Ammon's horn (tissue), 1 donor: ENCODE measurements at regions not wholly inside any gene's neighbourhood (a gene's known extent, or its start where the extent isn't known, plus 50 kb on each side); places are given as distances from the start of the nearest gene placed in this dataset.
A peak's percentile ranks its signal among the peaks of the same experiment; 100 is the strongest.
"Not testable (repeated sequence)": the region's sequence is repeated elsewhere in the genome, so short reads cannot be mapped to it uniquely, and the experiment has no call there.

Source experiments
- DNase-seq: peaks from one replicate; pipeline ENCODE4 v3.0.0-alpha.2; 2016; ENCODE audit warnings: low spot score

DNA sequence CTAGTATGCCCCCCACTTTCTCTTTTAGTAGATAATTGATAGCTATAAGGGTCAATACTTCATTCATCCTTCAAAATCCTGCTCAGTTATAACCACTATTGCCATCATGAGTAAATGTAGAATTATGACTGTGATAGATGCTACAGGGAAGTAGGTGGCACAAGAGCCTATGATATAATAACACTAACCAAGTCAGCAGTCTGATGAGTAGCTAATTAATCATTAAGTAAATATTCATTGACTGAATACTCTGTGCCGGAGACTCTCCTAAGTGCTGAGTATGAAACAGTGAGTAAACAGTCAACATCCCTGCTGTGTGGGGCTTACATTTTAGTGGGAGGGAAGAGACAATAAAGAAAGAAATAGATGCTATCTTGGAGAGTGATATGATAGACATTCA is 430.3 kb upstream of the ZNF462 start:
- DNase-seq = no peak

- DNase-seq = no peak
Measured at GRCh38 chr9:106438928-106439327, 424.0 kb upstream of the ZNF462 start.

DNA sequence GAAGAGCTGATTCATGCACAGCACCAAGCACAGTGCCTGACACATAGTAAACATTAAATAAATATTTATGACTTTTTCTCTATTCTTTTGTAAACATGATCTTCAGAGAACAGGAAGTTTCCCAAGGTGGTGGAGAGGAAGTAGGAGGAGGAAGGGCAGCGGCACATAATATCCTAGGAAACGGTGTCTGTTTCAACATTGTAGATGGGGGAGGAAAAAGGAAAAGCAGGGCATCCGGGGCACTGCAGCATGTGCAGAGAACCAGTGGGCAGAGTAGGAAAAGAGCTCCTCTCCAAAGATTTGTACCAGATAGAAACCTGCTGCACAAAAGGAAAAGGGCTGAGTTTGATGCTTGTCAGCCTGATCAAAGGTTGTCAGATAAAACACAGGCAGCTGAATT is 421.7 kb upstream of the ZNF462 start:
- no peak for DNase-seq

DNA sequence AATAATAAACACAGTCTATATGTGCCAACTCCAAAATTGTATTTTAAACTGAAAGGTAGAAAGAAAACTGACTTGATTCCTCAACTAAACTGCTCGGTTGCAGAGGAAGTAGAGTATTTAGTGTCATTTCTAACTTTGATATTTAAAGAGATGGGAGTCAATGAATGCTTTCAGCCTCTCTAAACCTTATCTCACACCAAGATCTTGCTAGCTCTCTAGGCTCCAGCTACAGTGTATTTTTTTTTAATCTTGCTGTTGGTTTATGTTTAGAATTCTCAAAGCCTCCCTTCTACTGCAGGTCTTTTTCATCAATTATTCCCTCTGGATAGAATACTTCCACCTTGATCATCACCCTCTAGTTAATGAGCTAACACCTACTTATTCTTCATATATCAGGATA is 419.4 kb upstream of the ZNF462 start:
- DNase-seq = no peak

DNA sequence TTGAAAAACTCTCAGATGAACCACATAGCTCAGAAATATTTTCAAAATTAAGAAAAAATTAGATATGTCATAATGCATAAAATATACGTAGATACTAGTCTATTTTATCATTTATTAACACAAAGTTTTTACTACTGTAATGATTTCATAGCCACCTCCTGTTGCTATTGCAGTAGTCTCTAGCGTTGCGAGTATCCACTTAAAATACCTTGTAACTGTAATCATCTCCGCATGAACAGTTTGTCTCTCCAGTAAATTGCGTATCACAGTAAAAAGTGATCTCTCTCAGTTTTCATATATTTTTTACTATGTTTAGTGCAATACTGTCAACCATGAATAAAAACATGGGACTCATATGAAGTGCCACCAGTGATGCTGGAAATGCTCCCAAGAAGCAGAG is 417.9 kb upstream of the ZNF462 start:
- DNase-seq = no peak

- DNase-seq = no peak
Measured at GRCh38 chr9:106449336-106449927, 413.5 kb upstream of the ZNF462 start.

GRCh38 chr9:106450549-106450948 is 412.4 kb upstream of the ZNF462 start:
- no peak for DNase-seq

DNA sequence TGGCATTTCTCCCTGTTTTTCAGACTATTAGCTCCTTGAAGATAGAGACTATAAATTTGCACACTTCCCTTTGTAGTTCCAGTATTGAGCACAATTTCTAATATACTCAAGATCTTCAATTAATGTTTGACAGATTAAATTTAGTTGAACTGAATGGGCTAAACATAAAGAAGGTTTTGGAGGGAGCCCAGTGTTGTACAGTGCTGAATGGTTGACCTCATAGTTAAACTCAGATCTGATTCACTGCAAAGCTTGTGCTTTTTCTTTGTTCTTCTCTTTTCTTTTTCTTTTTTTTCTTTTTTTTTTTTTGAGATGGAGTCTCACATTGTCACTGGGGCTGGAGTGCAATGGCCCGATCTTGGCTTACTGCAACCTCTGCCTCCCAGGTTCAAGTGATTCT is 411.7 kb upstream of the ZNF462 start:
- DNase-seq = no peak

DNA sequence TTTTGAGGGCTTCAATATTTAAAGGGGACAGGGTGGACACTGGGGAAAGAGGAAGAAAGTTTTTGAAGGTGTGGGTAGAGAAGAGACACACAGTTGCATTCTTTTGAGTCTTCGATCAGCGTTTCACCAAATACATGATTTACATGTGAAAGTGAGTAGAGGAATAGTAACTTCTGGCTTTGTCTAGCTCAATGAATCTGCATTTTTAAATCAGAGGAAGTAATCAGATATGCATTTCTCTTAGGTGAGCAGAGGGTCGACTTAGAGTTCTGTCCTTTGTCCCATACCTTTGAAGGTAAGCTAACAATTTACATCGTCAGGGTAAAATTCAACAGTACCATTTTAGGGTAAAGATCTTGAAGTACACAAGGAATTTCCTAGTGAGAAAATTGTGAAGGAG is 406.4 kb upstream of the ZNF462 start:
- DNase-seq = no peak

DNA sequence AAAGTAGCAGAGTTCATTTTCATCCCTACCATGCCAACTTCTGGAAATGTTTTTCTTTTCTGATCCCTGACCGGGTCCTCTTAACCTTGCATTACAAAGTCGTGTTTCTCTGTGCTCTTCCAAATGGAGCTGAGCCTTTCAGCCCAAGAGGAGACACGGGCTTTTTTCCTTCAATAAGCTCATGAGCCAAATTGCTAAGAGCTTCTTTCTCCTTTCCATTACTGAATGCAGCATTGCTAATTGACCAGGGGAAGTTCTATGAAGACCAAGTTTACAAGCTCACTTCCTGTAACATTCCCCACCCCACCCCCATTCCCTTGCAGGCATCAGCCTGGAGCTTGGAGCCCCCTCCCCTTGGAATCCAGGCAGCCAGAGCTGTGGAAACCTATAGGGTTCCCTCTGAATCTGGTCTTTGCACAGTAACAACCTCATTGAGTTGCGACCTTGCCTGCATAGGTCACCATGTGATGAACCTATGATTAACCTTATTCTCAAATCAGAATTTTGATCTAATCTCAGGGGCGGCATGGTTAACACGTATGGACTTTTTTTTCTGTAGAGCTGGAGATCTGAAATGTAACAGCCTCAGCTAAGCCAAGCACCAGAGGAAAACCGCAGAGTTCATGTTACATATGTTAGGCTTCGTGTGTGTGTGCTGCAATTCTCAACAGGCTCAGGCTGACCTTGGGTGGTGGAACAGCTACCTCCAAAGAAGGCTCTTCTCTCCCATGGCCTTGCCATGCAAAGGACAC is 395.7 kb upstream of the ZNF462 start:
- DNase-seq = no peak

- no peak for DNase-seq
Measured at GRCh38 chr9:106467865-106468164, 395.2 kb upstream of the ZNF462 start.

- no peak for DNase-seq
Measured at GRCh38 chr9:106468431-106468830, 394.5 kb upstream of the ZNF462 start.

- DNase-seq = no peak
Measured at GRCh38 chr9:106478312-106478711, 384.7 kb upstream of the ZNF462 start.

- DNase-seq = no peak
Measured at GRCh38 chr9:106478727-106479126, 384.2 kb upstream of the ZNF462 start.

- DNase-seq = no peak
Measured at GRCh38 chr9:106479679-106480078, 383.3 kb upstream of the ZNF462 start.

DNA sequence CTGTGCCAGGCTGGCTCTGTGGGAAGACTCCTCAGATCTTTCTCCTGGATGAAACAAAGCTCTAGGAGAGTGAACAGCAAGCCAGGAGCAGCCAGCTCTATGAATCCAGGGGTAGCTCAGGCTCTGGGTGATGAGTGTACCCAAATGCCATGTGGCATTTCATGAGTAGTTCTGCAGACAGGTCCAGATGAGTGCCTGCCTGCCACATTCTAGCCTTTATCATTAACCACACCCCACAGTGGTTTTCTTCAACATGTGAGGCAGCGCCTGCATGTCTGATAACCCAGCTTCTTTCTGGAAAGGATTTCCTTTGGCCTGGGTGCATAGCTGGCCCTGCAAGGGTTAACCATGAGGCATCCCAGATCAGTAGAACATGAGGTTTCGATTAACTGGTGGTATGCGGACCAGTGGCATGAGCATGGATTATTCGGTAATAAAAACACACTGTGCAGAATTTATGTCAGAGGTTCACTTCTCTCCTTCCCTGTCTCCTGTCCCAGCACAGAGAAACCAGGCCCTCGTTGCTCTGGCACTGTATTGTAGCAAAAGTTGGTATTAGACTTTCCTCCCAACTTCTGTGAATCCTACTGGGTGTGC is 381.9 kb upstream of the ZNF462 start:
- DNase-seq = no peak

- DNase-seq = no peak
Measured at GRCh38 chr9:106482733-106483132, 380.2 kb upstream of the ZNF462 start.

DNA sequence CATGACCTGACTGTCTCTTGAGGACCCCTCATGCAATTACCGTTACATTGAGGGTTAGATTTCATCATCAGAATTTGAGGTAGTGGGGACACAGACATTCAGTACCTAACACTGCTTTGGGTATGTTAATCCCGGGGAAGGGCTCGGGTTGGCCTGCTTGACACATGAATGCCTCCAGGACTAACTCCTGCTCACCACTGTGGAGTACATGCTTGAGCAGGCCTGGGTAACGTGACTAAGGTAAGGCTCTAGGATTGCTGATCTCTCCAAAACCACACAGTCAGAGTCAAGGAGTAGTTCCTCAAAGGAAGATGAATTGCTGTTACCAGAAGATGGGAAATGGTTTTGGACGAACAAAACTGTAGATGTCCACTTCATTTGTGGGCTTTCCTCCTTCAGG is 376.3 kb upstream of the ZNF462 start:
- no peak for DNase-seq

GRCh38 chr9:106487266-106487665 is 375.7 kb upstream of the ZNF462 start:
- DNase-seq = peak; percentile 70

GRCh38 chr9:106492126-106492525 is 370.8 kb upstream of the ZNF462 start:
- not testable (repeated sequence) for DNase-seq

- no peak for DNase-seq
Measured at GRCh38 chr9:106500171-106500570, 362.8 kb upstream of the ZNF462 start.

- DNase-seq = not testable (repeated sequence)
Measured at GRCh38 chr9:106501210-106501609, 361.8 kb upstream of the ZNF462 start.

DNA sequence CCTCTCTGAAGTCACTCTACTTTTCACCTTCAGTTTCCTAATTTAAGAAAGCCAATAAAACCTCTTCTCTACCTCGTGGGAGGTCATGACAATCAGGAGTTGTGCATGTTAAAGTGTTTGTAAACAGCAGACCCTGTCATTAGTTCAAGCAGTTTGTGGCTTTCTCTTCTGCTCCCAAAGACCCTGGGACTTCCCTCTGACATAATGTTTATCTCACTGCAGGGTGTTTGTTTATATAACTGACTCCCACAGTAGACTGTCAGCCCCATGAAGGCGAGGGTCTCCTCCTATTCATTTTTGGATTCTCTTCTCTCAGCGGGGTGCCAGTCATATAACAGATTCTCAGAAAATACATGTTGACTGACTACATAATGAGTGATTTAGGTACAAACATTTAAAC is 360.0 kb upstream of the ZNF462 start:
- DNase-seq = no peak

DNA sequence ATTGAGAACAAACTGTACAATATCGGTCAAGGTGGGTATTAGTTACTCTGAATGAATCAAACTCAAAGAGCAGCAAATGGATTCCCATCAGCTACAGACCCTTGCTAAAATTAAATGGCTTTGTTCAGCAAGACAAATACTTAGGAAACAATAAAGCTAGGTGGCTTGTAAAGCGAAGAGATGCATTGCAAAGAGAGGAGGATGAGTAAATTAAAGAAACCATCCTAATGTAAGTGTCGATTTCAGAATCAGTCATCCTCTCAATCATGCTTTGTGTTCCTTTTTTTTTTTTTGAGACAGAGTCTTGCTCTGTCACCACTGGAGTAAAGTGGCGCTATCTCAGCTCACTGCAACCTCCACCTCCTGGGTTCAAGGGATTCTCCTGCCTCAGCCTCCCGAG is 359.2 kb upstream of the ZNF462 start:
- no peak for DNase-seq
